Prostate gland (tissue), 2 donors: ENCODE measurements at regions not wholly inside any gene's neighbourhood (a gene's known extent, or its start where the extent isn't known, plus 50 kb on each side); places are given as distances from the start of the nearest gene placed in this dataset.

Experiments
- DNase-seq: peaks from one replicate; pipeline ENCODE4 v3.0.0-alpha.2; 2019; ENCODE audit warnings: low spot score
- H3K27ac ChIP-seq, 2 donors: fragments of 200-600 bp; sonication (generic); 2 replicates each; pipeline ENCODE4 v1.5.1; 2017 to 2019
- H3K27me3 ChIP-seq: fragments of 200-600 bp; sonication (generic); replicated peaks from 2 replicates; pipeline ENCODE4 v1.5.1; 2019; ENCODE audit not compliant: insufficient read depth
- H3K36me3 ChIP-seq, 2 donors: fragments of 200-600 bp; sonication (generic); 1 replicate in 1 of 2; 2 replicates in 1 of 2; pipeline versions ENCODE4 v1.5.1 to v1.8.1; 2017 to 2019
- H3K4me1 ChIP-seq: fragments of 200-600 bp; sonication (generic); replicated peaks from 2 replicates; pipeline ENCODE4 v1.5.1; 2019
- H3K4me3 ChIP-seq, 2 donors: fragments of 200-600 bp; sonication (generic); 2 replicates each; pipeline ENCODE4 v1.5.1; 2017 to 2019
- H3K9me3 ChIP-seq: fragments of 200-600 bp; sonication (generic); 2 replicates; pipeline ENCODE4 v1.5.1; 2017
- CTCF ChIP-seq, 4 experiments: fragments of 200-600 bp in 2 of 4; fragments of 450-650 bp in 2 of 4; sonication (generic) in 2 of 4; IDR thresholded peaks; 1 replicate in 3 of 4; 2 replicates in 1 of 4; pipeline ENCODE4 v1.5.1; 2016 to 2019; ENCODE audit warnings: antibody characterized with exemption in 4 of 4, mild to moderate bottlenecking in 2 of 4, moderate library complexity in 2 of 4
- POLR2A ChIP-seq: fragments of 450-650 bp; IDR thresholded peaks from one replicate; pipeline ENCODE4 v1.6.1; 2016; ENCODE audit warnings: antibody characterized with exemption, mild to moderate bottlenecking
- POLR2AphosphoS5 ChIP-seq: sonication (generic); formaldehyde crosslinking; IDR thresholded peaks from one replicate; pipeline ENCODE4 v1.6.1; 2017; ENCODE audit warnings: antibody characterized with exemption
- WGBS: methylation state at CpG from one replicate; pipeline ENCODE4 v1.1.5; 2018; 5-methylcytosine and 5-hydroxymethylcytosine counted together
- intact Hi-C: fragments of 100-400 bp; cut with DNase I; formaldehyde crosslinking; loops from one replicate; pipeline ENCODE4 v1.14.2; 2022

GRCh38 chr4:128579154-128579853, 230.2 kb upstream of the JADE1 start:
- Histone ChIP-seq H3K27ac (no peak overlapping the region), H3K4me3 (no peak overlapping the region), H3K9me3 (no peaks in the 10 kb centered on the region), H3K36me3 (no peaks in the 10 kb centered on the region), H3K4me1 (no peaks in the 10 kb centered on the region), H3K27me3 (no peaks in the 10 kb centered on the region)
- 71% methylated on average over 5 of the region's 5 CpGs for WGBS
- DNase-seq, result no peak
- intact Hi-C loops, result no loop called here
- TF ChIP-seq POLR2A (no peak), CTCF (IDR thresholded peaks at IDR 0.05) (no peak), POLR2AphosphoS5 (no peak)

DNA sequence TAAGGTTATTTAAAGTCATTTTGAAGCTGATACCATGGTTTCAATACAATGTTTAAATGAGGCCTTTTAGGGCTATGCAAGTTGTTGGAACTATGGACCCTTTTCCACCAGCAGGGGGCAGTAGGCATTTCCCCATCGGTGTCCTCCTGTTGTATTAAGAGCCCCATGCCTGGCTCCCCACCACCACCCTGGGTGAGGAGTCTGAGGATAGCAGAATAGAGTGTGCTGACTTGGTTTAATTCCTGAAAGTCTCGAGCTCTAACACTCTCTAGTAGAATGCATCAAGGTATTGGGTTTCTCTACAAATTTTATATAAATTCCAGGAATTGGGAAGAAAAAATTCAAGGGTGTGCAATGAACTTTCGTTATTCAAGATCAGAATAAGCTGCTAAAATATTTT, 234.8 kb upstream of the JADE1 start:
- intact Hi-C loops, result loop anchor here (5.0 kb wide), 2 partner anchors 88 to 187 kb away; no protein-coding TSS in a partner anchor
- no peaks in the 10 kb centered on the region for H3K36me3 ChIP-seq
- no peaks in the 10 kb centered on the region for H3K27me3 ChIP-seq
- 30% methylated on average over 3 of the region's 3 CpGs for WGBS
- no peak overlapping the region for H3K4me3 ChIP-seq
- TF ChIP-seq CTCF (IDR thresholded peaks at IDR 0.05), result peak; percentile 35 to 80 (median 63)
- no peak for TF ChIP-seq POLR2A
- TF ChIP-seq POLR2AphosphoS5, result peak; percentile 33
- no peaks in the 10 kb centered on the region for H3K9me3 ChIP-seq
- peak; percentile 82 for DNase-seq
- H3K4me1 ChIP-seq, result no peaks in the 10 kb centered on the region
- no peak overlapping the region for H3K27ac ChIP-seq

GRCh38 chr4:128573781-128574508, 235.6 kb upstream of the JADE1 start:
- Histone ChIP-seq H3K27ac (peak overlapping the region in 1 of 2 donors; percentile 6), H3K4me3 (no peak overlapping the region), H3K27me3 (no peaks in the 10 kb centered on the region), H3K36me3 (no peaks in the 10 kb centered on the region), H3K4me1 (no peaks in the 10 kb centered on the region), H3K9me3 (no peaks in the 10 kb centered on the region)
- WGBS, result 87% methylated on average over 4 of the region's 4 CpGs
- no peak for TF ChIP-seq POLR2A
- no peak for TF ChIP-seq CTCF (IDR thresholded peaks at IDR 0.05)
- TF ChIP-seq POLR2AphosphoS5, result no peak
- no peak for DNase-seq
- intact Hi-C loops, result loop anchor here (2.0 to 5.0 kb wide), 3 partner anchors 88 to 235 kb away; partner anchors contain the start of gene JADE1

DNA sequence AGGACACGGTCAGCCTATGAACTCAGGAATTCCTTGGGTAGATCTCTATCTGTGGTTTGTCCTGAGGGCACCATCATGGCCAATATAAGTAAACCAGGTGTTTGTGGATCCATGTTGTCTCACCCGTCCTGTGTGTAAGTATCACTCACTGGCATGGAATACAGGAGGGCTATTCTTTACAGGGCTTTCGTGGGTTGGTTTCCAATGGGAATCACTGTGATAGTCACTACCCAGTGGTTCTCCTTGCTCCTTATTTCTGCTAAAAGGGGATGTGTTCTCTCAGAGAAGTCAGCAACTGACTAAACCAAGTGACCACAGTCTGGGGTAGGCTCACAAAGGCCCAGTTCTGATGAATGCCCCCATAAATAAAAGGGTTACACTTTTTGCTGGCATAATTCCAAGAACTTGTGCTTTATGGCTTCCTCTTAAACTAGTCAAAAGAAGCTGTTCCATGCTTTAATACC, 236.7 kb upstream of the JADE1 start:
- peak overlapping the region in 1 of 2 donors; percentile 33 for H3K27ac ChIP-seq

More for the DNA sequence above, 236.7 kb upstream of the JADE1 start:
- H3K9me3 ChIP-seq, result no peaks in the 10 kb centered on the region
- TF ChIP-seq POLR2AphosphoS5, result no peak
- no peak for TF ChIP-seq POLR2A
- TF ChIP-seq CTCF (IDR thresholded peaks at IDR 0.05), result no peak
- no peak for DNase-seq
- no peaks in the 10 kb centered on the region for H3K36me3 ChIP-seq
- no peaks in the 10 kb centered on the region for H3K27me3 ChIP-seq
- WGBS, result 96% methylated on average over 3 of the region's 3 CpGs
- no peaks in the 10 kb centered on the region for H3K4me1 ChIP-seq
- H3K4me3 ChIP-seq, result no peak overlapping the region
- intact Hi-C loops, result loop anchor here (2.0 to 5.0 kb wide), 3 partner anchors 89 to 236 kb away; partner anchors contain the start of gene JADE1
